PC-3 (cell line): ENCODE measurements at regions not wholly inside any gene's neighbourhood (a gene's known extent, or its start where the extent isn't known, plus 50 kb on each side); places are given as distances from the start of the nearest gene placed in this dataset.

Source experiments
- ATAC-seq: fragments of 200-7000 bp; cut with Tn5 transposase; 2 replicates; pipeline ENCODE4 v1.9.1; 2020; ENCODE audit warnings: mild to moderate bottlenecking, moderate library complexity
- BruUV-seq: library from RNA; stranded (reverse); fragments of 400-500 nt; replicated peaks from 2 replicates; lab custom pipeline; 2021; lab: Mats Ljungman, UMichigan
- CTCF ChIA-PET: fragments of 300-600 bp; sonication (Branson Sonifier 250); formaldehyde crosslinking; loops from one replicate; lab custom pipeline; 2022; ENCODE audit warnings: antibody characterized with exemption; lab: Charles Lee
- POLR2A ChIA-PET: fragments of 300-600 bp; sonication (Branson Sonifier 250); formaldehyde crosslinking; loops from one replicate; lab custom pipeline; 2022; ENCODE audit warnings: antibody characterized with exemption; ENCODE audit not compliant: unreplicated experiment; lab: Charles Lee
- DNase-seq: peaks from one replicate; pipeline ENCODE4 v3.0.0-alpha.2; 2015
- H2AFZ ChIP-seq: fragments of 300-600 bp; sonication (generic); 2 replicates; pipeline ENCODE4 v1.6.0; 2016; ENCODE audit warnings: antibody characterized with exemption, low read length
- H3F3A ChIP-seq: fragments of 300-600 bp; sonication (generic); one replicate; pipeline ENCODE4 v1.6.0; 2017; ENCODE audit warnings: antibody characterized with exemption, low read length, control low read depth, mild to moderate bottlenecking; ENCODE audit not compliant: unreplicated experiment
- H3K27ac ChIP-seq: fragments of 300-600 bp; sonication (generic); 2 replicates; pipeline ENCODE4 v1.5.1; 2016; ENCODE audit warnings: mild to moderate bottlenecking, low read length
- H3K27me3 ChIP-seq: fragments of 300-600 bp; sonication (generic); 2 replicates; pipeline ENCODE4 v1.6.1; 2016; ENCODE audit warnings: low read length, mixed read lengths
- H3K36me3 ChIP-seq: fragments of 300-600 bp; sonication (generic); 2 replicates; pipeline ENCODE4 v1.6.1; 2016; ENCODE audit warnings: low read depth, mixed run types, low read length, mixed read lengths
- H3K4me1 ChIP-seq: fragments of 300-600 bp; sonication (generic); 2 replicates; pipeline ENCODE4 v1.5.1; 2016; ENCODE audit warnings: low read length; ENCODE audit not compliant: insufficient read depth
- H3K4me2 ChIP-seq: fragments of 300-600 bp; sonication (generic); 2 replicates; pipeline ENCODE4 v1.6.0; 2016; ENCODE audit warnings: low read length
- H3K4me3 ChIP-seq: fragments of 300-600 bp; sonication (generic); 2 replicates; pipeline ENCODE4 v1.5.1; 2016; ENCODE audit warnings: mild to moderate bottlenecking, low read length, mixed read lengths
- H3K79me2 ChIP-seq: fragments of 300-600 bp; sonication (generic); 2 replicates; pipeline ENCODE4 v1.6.1; 2017; ENCODE audit warnings: low read length, mixed read lengths
- H3K9ac ChIP-seq: fragments of 300-600 bp; sonication (generic); 2 replicates; pipeline ENCODE4 v1.6.0; 2016; ENCODE audit warnings: mild to moderate bottlenecking, low read length
- H3K9me2 ChIP-seq: fragments of 300-600 bp; sonication (generic); replicated peaks from 2 replicates; pipeline ENCODE4 v1.6.1; 2016; ENCODE audit warnings: mixed run types, low read length, mixed read lengths
- H3K9me3 ChIP-seq: fragments of 300-600 bp; sonication (generic); 2 replicates; pipeline ENCODE4 v1.6.1; 2016; ENCODE audit warnings: low read length, mixed read lengths
- H4K20me1 ChIP-seq: fragments of 300-600 bp; sonication (generic); 2 replicates; pipeline ENCODE4 v1.6.1; 2016; ENCODE audit warnings: low read length, mixed read lengths
- CTCF ChIP-seq: fragments of 300-600 bp; sonication (generic); conservative IDR thresholded peaks from 2 replicates; pipeline ENCODE4 v1.5.1; 2017; ENCODE audit warnings: antibody characterized with exemption, low read depth, mild to moderate bottlenecking, low read length
- EZH2 ChIP-seq: fragments of 300-600 bp; sonication (generic); IDR thresholded peaks from one replicate; pipeline ENCODE4 v1.6.1; 2017; ENCODE audit warnings: antibody characterized with exemption, mild to moderate bottlenecking, low read length; ENCODE audit not compliant: unreplicated experiment
- EZH2phosphoT487 ChIP-seq: fragments of 300-600 bp; sonication (generic); IDR thresholded peaks from 2 replicates; pipeline ENCODE4 v1.6.1; 2018; ENCODE audit warnings: mild to moderate bottlenecking, antibody characterized with exemption, low read length, borderline replicate concordance
- intact Hi-C: fragments of 100-400 bp; cut with micrococcal nuclease; formaldehyde crosslinking; loops from 2 replicates; pipeline ENCODE4 v1.9.0; 2023

GRCh38 chr3:115275896-115276295, 128.8 kb upstream of the ZBTB20 start:
- intact Hi-C loops: no loop called here
- TF ChIP-seq EZH2phosphoT487 (no peak), EZH2 (no peak), CTCF (no peak)
- H3F3A ChIP-seq: no peaks in the 10 kb centered on the region
- no peak overlapping the region for H3K4me2 ChIP-seq
- no peak overlapping the region for H3K9ac ChIP-seq
- no peaks in the 10 kb centered on the region; the same call in 1 of the 2 replicates for H3K27me3 ChIP-seq
- no peak for ATAC-seq
- H3K79me2 ChIP-seq: no peaks in the 10 kb centered on the region
- no TSS peak for BruUV-seq
- no peaks in the 10 kb centered on the region for H3K4me1 ChIP-seq
- H3K4me3 ChIP-seq: no peak overlapping the region
- H3K27ac ChIP-seq: no peak overlapping the region
- H3K9me2 ChIP-seq: no peaks in the 10 kb centered on the region
- H3K9me3 ChIP-seq: no peaks in the 10 kb centered on the region
- H4K20me1 ChIP-seq: no peaks in the 10 kb centered on the region
- ChIA-PET POLR2A (no interaction called here), CTCF (no interaction called here)
- no peaks in the 10 kb centered on the region for H3K36me3 ChIP-seq
- no peak for DNase-seq
- H2AFZ ChIP-seq: no peak overlapping the region

DNA sequence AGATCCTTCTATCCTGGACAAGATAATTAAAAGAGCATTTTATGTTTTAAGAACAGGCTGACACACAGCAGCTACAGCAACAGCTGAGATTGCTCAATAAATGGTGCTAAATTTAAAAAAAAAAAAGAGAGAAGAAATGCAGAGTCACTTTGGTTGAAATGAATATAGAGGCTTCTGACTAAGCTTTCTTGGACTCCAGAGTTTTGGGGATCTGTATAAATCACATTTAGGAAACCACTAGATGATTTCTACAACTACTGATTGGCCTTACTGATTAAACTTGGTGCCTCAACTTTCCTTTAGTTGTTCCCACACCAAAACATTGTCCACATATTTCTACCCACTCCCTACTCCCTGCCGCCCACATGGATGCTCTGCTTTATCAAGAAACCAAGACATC, 132.9 kb upstream of the ZBTB20 start:
- CTCF ChIA-PET: no interaction called here
- BruUV-seq: no TSS peak

More for the DNA sequence above, 132.9 kb upstream of the ZBTB20 start:
- Histone ChIP-seq H3K27me3 (no peaks in the 10 kb centered on the region; the same call in 1 of the 2 replicates), H3K9me3 (no peaks in the 10 kb centered on the region), H3K4me1 (no peaks in the 10 kb centered on the region), H3K9me2 (no peaks in the 10 kb centered on the region), H4K20me1 (no peaks in the 10 kb centered on the region), H3K79me2 (no peaks in the 10 kb centered on the region), H3K36me3 (no peaks in the 10 kb centered on the region), H3K4me3 (no peak overlapping the region), H3F3A (no peaks in the 10 kb centered on the region), H3K27ac (no peak overlapping the region), H2AFZ (no peak overlapping the region), H3K4me2 (no peak overlapping the region), H3K9ac (no peak overlapping the region)
- ATAC-seq: no peak
- POLR2A ChIA-PET: no interaction called here
- no peak for TF ChIP-seq EZH2
- TF ChIP-seq CTCF: no peak
- no peak for TF ChIP-seq EZH2phosphoT487
- intact Hi-C loops: no loop called here
- DNase-seq: no peak
